Endothelial cell of umbilical vein (primary cell): ENCODE measurements at regions not wholly inside any gene's neighbourhood (a gene's known extent, or its start where the extent isn't known, plus 50 kb on each side); places are given as distances from the start of the nearest gene placed in this dataset.

Experiments used
- BruUV-seq: library from RNA; stranded (reverse); fragments of 400-500 nt; replicated peaks from 2 replicates; lab custom pipeline; 2021; lab: Mats Ljungman, UMichigan
- CTCF ChIA-PET: fragments of 300-600, 350-600 bp; sonication (Branson Sonifier 250); formaldehyde crosslinking; loops from one replicate; lab custom pipeline; 2021; ENCODE audit warnings: antibody characterized with exemption, inconsistent platforms; lab: Charles Lee
- POLR2A ChIA-PET: fragments of 300-600, 350-600 bp; sonication (Branson Sonifier 250); formaldehyde crosslinking; loops from one replicate; lab custom pipeline; 2021; ENCODE audit warnings: antibody characterized with exemption, inconsistent platforms; lab: Charles Lee
- DNase-seq: peaks from one replicate; pipeline ENCODE4 v3.0.0-alpha.2; 2011; ENCODE audit warnings: low read depth, low spot score
- FAIRE-seq: peaks from 2 replicates; lab custom pipeline; 2011; peaks lifted over from hg19 to GRCh38; lab: Jason Lieb, UNC
- H2AFZ ChIP-seq: 2 replicates; pipeline ENCODE4 v1.6.0; 2012; ENCODE audit warnings: low read depth, low read length, control low read depth, inconsistent platforms
- H3K27ac ChIP-seq: 2 replicates; pipeline ENCODE4 v1.5.1; 2011; ENCODE audit warnings: low read depth, mild to moderate bottlenecking, control low read depth, low read length, moderate library complexity; ENCODE audit not compliant: insufficient read depth
- H3K27me3 ChIP-seq, 2 experiments: 2 replicates each; pipeline versions ENCODE4 v1.6.0 to v1.6.1; 2011; ENCODE audit warnings: low read length in 2 of 2, mixed read lengths in 1 of 2; ENCODE audit not compliant: control insufficient read depth in 2 of 2, insufficient read depth in 2 of 2
- H3K36me3 ChIP-seq, 2 experiments: 2 replicates in 1 of 2; 3 replicates in 1 of 2; pipeline ENCODE4 v1.5.1; 2011; ENCODE audit warnings: low read length in 2 of 2, mild to moderate bottlenecking in 1 of 2, moderate library complexity in 1 of 2; ENCODE audit not compliant: control insufficient read depth in 2 of 2, insufficient read depth in 2 of 2; ENCODE audit errors: extremely low read depth in 1 of 2
- H3K4me1 ChIP-seq: 3 replicates; pipeline ENCODE4 v1.5.1; 2011; ENCODE audit warnings: mild to moderate bottlenecking, low read length; ENCODE audit not compliant: control insufficient read depth, insufficient read depth; ENCODE audit errors: extremely low read depth
- H3K4me2 ChIP-seq: 2 replicates; pipeline ENCODE4 v1.6.1; 2011; ENCODE audit warnings: low read length, control low read depth, mixed read lengths; ENCODE audit not compliant: insufficient read depth
- H3K4me3 ChIP-seq, 3 experiments: fragments of 200-600 bp in 1 of 3; sonication (generic), shearing (Covaris generic) in 1 of 3; replicated peaks in 1 of 3; 2 replicates each; pipeline ENCODE4 v1.5.1; 2011 to 2016; ENCODE audit warnings: control low read depth in 3 of 3, low read length in 3 of 3, mild to moderate bottlenecking in 2 of 3, inconsistent platforms in 1 of 3, low read depth in 1 of 3, moderate library complexity in 1 of 3; ENCODE audit not compliant: insufficient read depth in 1 of 3
- H3K79me2 ChIP-seq: 2 replicates; pipeline ENCODE4 v1.6.0; 2012; ENCODE audit warnings: low read length, inconsistent platforms; ENCODE audit not compliant: control insufficient read depth, insufficient read depth
- H3K9ac ChIP-seq: replicated peaks from 2 replicates; pipeline ENCODE3; 2011; ENCODE audit warnings: low read length, control low read depth; ENCODE audit not compliant: insufficient read depth; ENCODE audit errors: extremely low read depth
- H3K9me1 ChIP-seq: replicated peaks from 3 replicates; pipeline ENCODE4 v1.6.0; 2011; ENCODE audit warnings: mild to moderate bottlenecking, low read length; ENCODE audit not compliant: control insufficient read depth, insufficient read depth; ENCODE audit errors: extremely low read depth
- H3K9me3 ChIP-seq: replicated peaks from 2 replicates; pipeline ENCODE4 v1.5.1; 2012; ENCODE audit warnings: low read length, inconsistent platforms; ENCODE audit not compliant: control insufficient read depth, insufficient read depth
- H4K20me1 ChIP-seq: replicated peaks from 2 replicates; pipeline ENCODE3; 2011; ENCODE audit warnings: mild to moderate bottlenecking, low read length; ENCODE audit not compliant: control insufficient read depth, insufficient read depth; ENCODE audit errors: extremely low read depth
- EZH2 ChIP-seq: IDR thresholded peaks from 2 replicates; pipeline ENCODE4 v1.6.1; 2012; ENCODE audit warnings: borderline replicate concordance, low read depth, mild to moderate bottlenecking, moderate library complexity, low read length, inconsistent platforms; ENCODE audit not compliant: severe bottlenecking
- FOS ChIP-seq: IDR thresholded peaks from 2 replicates; pipeline ENCODE4 v1.6.1; 2011; ENCODE audit warnings: mild to moderate bottlenecking, low read length, moderate library complexity, borderline replicate concordance; ENCODE audit not compliant: insufficient read depth
- GATA2 ChIP-seq: IDR thresholded peaks from 2 replicates; pipeline ENCODE4 v1.7.0; 2011; ENCODE audit warnings: low read depth, mild to moderate bottlenecking, moderate library complexity, mixed read lengths, low read length; ENCODE audit not compliant: insufficient read length, insufficient read depth
- JUN ChIP-seq: IDR thresholded peaks from 2 replicates; pipeline ENCODE4 v1.6.1; 2011; ENCODE audit warnings: borderline replicate concordance, low read depth; ENCODE audit not compliant: insufficient read length, insufficient read depth
- MYC ChIP-seq: IDR thresholded peaks from one replicate; pipeline ENCODE4 v1.6.1; 2011; ENCODE audit warnings: mild to moderate bottlenecking, low read depth, low read length
- POLR2A ChIP-seq: IDR thresholded peaks from 2 replicates; pipeline ENCODE4 v1.6.1; 2012; ENCODE audit warnings: low read depth, mild to moderate bottlenecking, control low read depth, low read length
- POLR2AphosphoS5 ChIP-seq: IDR thresholded peaks from 2 replicates; pipeline ENCODE4 v1.6.1; 2012; ENCODE audit warnings: low read depth, mild to moderate bottlenecking, control low read depth, low read length, moderate library complexity; ENCODE audit not compliant: insufficient read depth
- dilution Hi-C: fragments of 300-500 bp; cut with MboI; formaldehyde crosslinking; loops from one replicate; pipeline ENCODE4 v1.15.0; 2019; ENCODE audit warnings: low sequenced_read_pairs; ENCODE audit not compliant: extremely low pct_ligation_motif_present
- intact Hi-C: fragments of 100-400 bp; cut with micrococcal nuclease; formaldehyde crosslinking; loops from one replicate; pipeline ENCODE4 v1.10.0; 2022
- TF ChIP-seq, protein P1 (sequence below), 2 donors: IDR thresholded peaks; 1 replicate in 1 of 2; 2 replicates in 1 of 2; pipeline ENCODE4 v1.5.1; 2011; ENCODE audit warnings: low read length in 2 of 2, mild to moderate bottlenecking in 2 of 2, moderate library complexity in 2 of 2, control low read depth in 1 of 2, inconsistent platforms in 1 of 2, low read depth in 1 of 2; ENCODE audit not compliant: insufficient read depth in 1 of 2; ENCODE audit errors: extremely low read depth in 1 of 2
- TF ChIP-seq, protein P2 (sequence below): IDR thresholded peaks from 2 replicates; pipeline ENCODE4 v1.6.1; 2011; ENCODE audit not compliant: insufficient read depth, insufficient read length

DNA sequence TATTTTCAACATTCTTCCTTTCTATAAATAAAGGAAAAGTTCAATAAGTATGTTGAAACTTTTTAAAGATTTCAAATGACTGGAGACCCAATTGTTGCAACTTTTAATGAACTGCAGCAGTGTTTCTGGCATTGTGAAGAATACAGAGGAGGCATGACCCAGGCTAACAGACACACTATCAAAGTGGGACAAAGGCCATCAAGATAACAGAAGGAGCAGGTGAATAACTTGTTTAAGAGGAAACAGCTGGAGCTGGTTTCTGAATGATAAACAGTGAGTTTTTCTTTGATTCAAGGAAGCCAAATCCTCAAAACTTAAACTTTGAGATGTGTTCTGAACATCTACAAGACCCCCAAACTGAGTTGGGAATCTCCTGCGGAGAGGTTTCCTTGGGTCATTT lies 734.6 kb downstream of the TLR4 start:
- no peaks in the 10 kb centered on the region for H3K27me3 ChIP-seq
- FAIRE-seq (no peak), DNase-seq (no peak)
- H2AFZ ChIP-seq, result no peak overlapping the region
- no peak overlapping the region for H3K27ac ChIP-seq
- dilution Hi-C loops, result no loop called here
- H3K79me2 ChIP-seq, result no peaks in the 10 kb centered on the region
- BruUV-seq, result no TSS peak
- TF ChIP-seq JUN, result no peak
- TF ChIP-seq, protein P1, sequence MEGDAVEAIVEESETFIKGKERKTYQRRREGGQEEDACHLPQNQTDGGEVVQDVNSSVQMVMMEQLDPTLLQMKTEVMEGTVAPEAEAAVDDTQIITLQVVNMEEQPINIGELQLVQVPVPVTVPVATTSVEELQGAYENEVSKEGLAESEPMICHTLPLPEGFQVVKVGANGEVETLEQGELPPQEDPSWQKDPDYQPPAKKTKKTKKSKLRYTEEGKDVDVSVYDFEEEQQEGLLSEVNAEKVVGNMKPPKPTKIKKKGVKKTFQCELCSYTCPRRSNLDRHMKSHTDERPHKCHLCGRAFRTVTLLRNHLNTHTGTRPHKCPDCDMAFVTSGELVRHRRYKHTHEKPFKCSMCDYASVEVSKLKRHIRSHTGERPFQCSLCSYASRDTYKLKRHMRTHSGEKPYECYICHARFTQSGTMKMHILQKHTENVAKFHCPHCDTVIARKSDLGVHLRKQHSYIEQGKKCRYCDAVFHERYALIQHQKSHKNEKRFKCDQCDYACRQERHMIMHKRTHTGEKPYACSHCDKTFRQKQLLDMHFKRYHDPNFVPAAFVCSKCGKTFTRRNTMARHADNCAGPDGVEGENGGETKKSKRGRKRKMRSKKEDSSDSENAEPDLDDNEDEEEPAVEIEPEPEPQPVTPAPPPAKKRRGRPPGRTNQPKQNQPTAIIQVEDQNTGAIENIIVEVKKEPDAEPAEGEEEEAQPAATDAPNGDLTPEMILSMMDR (IDR thresholded peaks at IDR 0.05; ENCODE audit: extremely low read depth in 1 of 2, insufficient read depth in 1 of 2, low read depth in 1 of 2, low read length in 2 of 2), result no peak
- TF ChIP-seq, protein P2, sequence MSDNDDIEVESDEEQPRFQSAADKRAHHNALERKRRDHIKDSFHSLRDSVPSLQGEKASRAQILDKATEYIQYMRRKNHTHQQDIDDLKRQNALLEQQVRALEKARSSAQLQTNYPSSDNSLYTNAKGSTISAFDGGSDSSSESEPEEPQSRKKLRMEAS, result no peak
- no peak for TF ChIP-seq EZH2
- no peak for TF ChIP-seq POLR2AphosphoS5
- TF ChIP-seq FOS, result no peak
- TF ChIP-seq POLR2A, result no peak
- no peak for TF ChIP-seq MYC
- TF ChIP-seq GATA2, result no peak
- H3K36me3 ChIP-seq, result no peaks in the 10 kb centered on the region
- no peaks in the 10 kb centered on the region for H3K9me3 ChIP-seq
- ChIA-PET CTCF (no interaction called here), POLR2A (no interaction called here)
- H3K4me1 ChIP-seq, result no peaks in the 10 kb centered on the region
- intact Hi-C loops, result no loop called here
- no peak overlapping the region for H3K9ac ChIP-seq
- H3K4me3 ChIP-seq, result no peak overlapping the region
- H3K9me1 ChIP-seq, result no peaks in the 10 kb centered on the region
- H4K20me1 ChIP-seq, result no peaks in the 10 kb centered on the region
- H3K4me2 ChIP-seq, result no peak overlapping the region
